ENCODE measurements at regions not wholly inside any gene's neighbourhood (a gene's known extent, or its start where the extent isn't known, plus 50 kb on each side); places are given as distances from the start of the nearest gene placed in this dataset.

GRCh38 chr3:95389725-95390313, 1327.0 kb downstream of the NSUN3 start:
- no peak for DNase-seq
- no peak for TF ChIP-seq CTCF (IDR thresholded peaks at IDR 0.05)
- TF ChIP-seq POLR2A (IDR thresholded peaks at IDR 0.05), result no peak
- Histone ChIP-seq H3K36me3 (no peaks in the 10 kb centered on the region), H3K9me3 (no peaks in the 10 kb centered on the region), H3K4me3 (no peak overlapping the region), H3K27ac (no peak overlapping the region), H3K4me1 (no peaks in the 10 kb centered on the region), H3K27me3 (no peaks in the 10 kb centered on the region)
- WGBS, 2 donors, result 56 to 64% methylated on average over 3 of the region's 3 CpGs
- intact Hi-C loops (cut with DNase I), result no loop called here

GRCh38 chr3:95394286-95394685, 1331.4 kb downstream of the NSUN3 start:
- Histone ChIP-seq H3K36me3 (no peaks in the 10 kb centered on the region), H3K9me3 (no peaks in the 10 kb centered on the region), H3K4me3 (no peak overlapping the region), H3K27me3 (no peaks in the 10 kb centered on the region), H3K27ac (no peak overlapping the region), H3K4me1 (no peaks in the 10 kb centered on the region)
- DNase-seq, result no peak
- whole genome bisulfite sequencing, 2 donors, result 63 to 65% methylated on average over 2 of the region's 2 CpGs
- no peak for TF ChIP-seq CTCF (IDR thresholded peaks at IDR 0.05)
- no peak for TF ChIP-seq POLR2A (IDR thresholded peaks at IDR 0.05)
- intact Hi-C loops (cut with DNase I), result no loop called here

- TF ChIP-seq POLR2A (IDR thresholded peaks at IDR 0.05), result no peak
- TF ChIP-seq CTCF (IDR thresholded peaks at IDR 0.05), result no peak
Measured at GRCh38 chr3:95399585-95399984, 1336.7 kb downstream of the NSUN3 start.

DNA sequence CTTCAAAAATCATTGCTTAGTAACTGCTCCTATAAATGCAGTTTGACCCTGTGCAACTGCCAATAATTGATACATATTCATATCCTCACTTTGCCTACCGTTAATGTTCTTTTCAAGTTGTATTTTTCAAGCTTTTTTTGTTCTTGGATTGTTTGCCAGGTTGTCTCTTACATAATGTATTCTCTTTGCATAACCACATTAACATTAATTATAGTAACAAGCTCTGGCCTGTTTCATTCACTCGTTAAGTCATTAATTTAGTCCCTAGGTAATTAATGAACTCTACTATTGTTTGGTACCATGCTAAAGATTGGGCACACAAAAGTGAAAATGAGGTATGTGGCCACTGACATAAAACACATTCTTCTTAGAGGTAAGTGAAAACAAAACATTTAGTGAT, 1338.8 kb downstream of the NSUN3 start:
- Histone ChIP-seq H3K4me3 (no peak overlapping the region), H3K27me3 (no peaks in the 10 kb centered on the region), H3K9me3 (no peaks in the 10 kb centered on the region), H3K27ac (no peak overlapping the region), H3K4me1 (no peaks in the 10 kb centered on the region), H3K36me3 (no peaks in the 10 kb centered on the region)
- no peak for DNase-seq
- intact Hi-C loops (cut with DNase I), result no loop called here
- 56 to 58% methylated on average over 2 of the region's 2 CpGs for WGBS, 2 donors
- TF ChIP-seq POLR2A (IDR thresholded peaks at IDR 0.05) (no peak), CTCF (IDR thresholded peaks at IDR 0.05) (no peak)

More at GRCh38 chr3:95399585-95399984, 1336.7 kb downstream of the NSUN3 start:
- H3K4me1 ChIP-seq, result no peaks in the 10 kb centered on the region
- DNase-seq, result no peak
- WGBS, 2 donors, result 54 to 61% methylated on average over 3 of the region's 3 CpGs
- no peaks in the 10 kb centered on the region for H3K9me3 ChIP-seq
- no peaks in the 10 kb centered on the region for H3K27me3 ChIP-seq
- no peaks in the 10 kb centered on the region for H3K36me3 ChIP-seq
- no peak overlapping the region for H3K27ac ChIP-seq
- no peak overlapping the region for H3K4me3 ChIP-seq
- intact Hi-C loops (cut with DNase I), result no loop called here

GRCh38 chr3:95407709-95408463, 1345.0 kb downstream of the NSUN3 start:
- intact Hi-C loops (cut with DNase I), result no loop called here
- no peak for DNase-seq
- WGBS, 2 donors, result 63 to 75% methylated on average over 4 of the region's 4 CpGs
- Histone ChIP-seq H3K4me1 (no peaks in the 10 kb centered on the region), H3K9me3 (no peaks in the 10 kb centered on the region), H3K27ac (no peak overlapping the region), H3K27me3 (no peaks in the 10 kb centered on the region), H3K36me3 (no peaks in the 10 kb centered on the region), H3K4me3 (no peak overlapping the region)
- TF ChIP-seq CTCF (IDR thresholded peaks at IDR 0.05), result no peak
- TF ChIP-seq POLR2A (IDR thresholded peaks at IDR 0.05), result no peak
